ENCODE measurements at regions not wholly inside any gene's neighbourhood (a gene's known extent, or its start where the extent isn't known, plus 50 kb on each side); places are given as distances from the start of the nearest gene placed in this dataset.

DNA sequence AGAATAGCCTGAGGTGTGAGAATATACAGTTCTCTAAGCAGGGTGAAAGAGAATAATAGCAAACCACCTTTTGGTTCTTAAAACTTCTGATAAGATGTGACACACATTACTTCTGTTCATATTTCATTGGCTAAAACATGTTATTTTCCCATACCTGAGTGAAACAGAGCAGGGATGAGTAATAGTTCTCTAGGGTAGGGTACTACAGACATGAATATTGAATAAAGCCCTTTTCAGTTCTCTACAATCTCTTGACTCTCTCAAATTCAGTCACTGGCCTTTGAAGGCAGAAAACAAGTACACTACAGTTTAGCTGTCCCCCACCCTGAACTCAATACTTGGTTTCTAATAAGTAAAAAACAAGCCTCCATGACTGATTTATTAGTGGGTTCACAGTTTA is 454.1 kb upstream of the MDGA2 start:
- FAIRE-seq (no peak), DNase-seq (ENCODE audit: low read depth, low spot score) (no peak)
- Histone ChIP-seq H3K36me3 (ENCODE audit: control insufficient read depth in 2 of 2, extremely low read depth in 1 of 2, insufficient read depth in 2 of 2, low read length in 2 of 2) (no peaks in the 10 kb centered on the region), H3K4me1 (ENCODE audit: control insufficient read depth, extremely low read depth, insufficient read depth, low read length) (no peaks in the 10 kb centered on the region), H3K27me3 (ENCODE audit: control insufficient read depth, extremely low read depth, insufficient read depth, low read length) (no peaks in the 10 kb centered on the region), H2AFZ (ENCODE audit: control insufficient read depth, low read length) (no peak overlapping the region), H3K9me3 (ENCODE audit: control insufficient read depth, low read depth, low read length) (no peaks in the 10 kb centered on the region), H3K4me3 (ENCODE audit: control insufficient read depth in 2 of 3, extremely low read depth in 1 of 3, insufficient read depth in 2 of 3, low read depth in 1 of 3, low read length in 3 of 3) (no peak overlapping the region), H3K27ac (ENCODE audit: control insufficient read depth, insufficient read depth, low read length) (no peak overlapping the region), H3K9ac (ENCODE audit: control insufficient read depth, extremely low read depth, insufficient read depth, low read length) (no peak overlapping the region), H4K20me1 (ENCODE audit: control insufficient read depth, extremely low read depth, insufficient read depth, low read length) (no peaks in the 10 kb centered on the region), H3K9me1 (ENCODE audit: control insufficient read depth, extremely low read depth, insufficient read depth, low read length) (no peaks in the 10 kb centered on the region), H3K79me2 (ENCODE audit: control insufficient read depth, insufficient read depth, low read length) (no peaks in the 10 kb centered on the region), H3K4me2 (ENCODE audit: control insufficient read depth, extremely low read depth, insufficient read depth, low read depth, low read length) (no peak overlapping the region)
- TF ChIP-seq, protein P1, sequence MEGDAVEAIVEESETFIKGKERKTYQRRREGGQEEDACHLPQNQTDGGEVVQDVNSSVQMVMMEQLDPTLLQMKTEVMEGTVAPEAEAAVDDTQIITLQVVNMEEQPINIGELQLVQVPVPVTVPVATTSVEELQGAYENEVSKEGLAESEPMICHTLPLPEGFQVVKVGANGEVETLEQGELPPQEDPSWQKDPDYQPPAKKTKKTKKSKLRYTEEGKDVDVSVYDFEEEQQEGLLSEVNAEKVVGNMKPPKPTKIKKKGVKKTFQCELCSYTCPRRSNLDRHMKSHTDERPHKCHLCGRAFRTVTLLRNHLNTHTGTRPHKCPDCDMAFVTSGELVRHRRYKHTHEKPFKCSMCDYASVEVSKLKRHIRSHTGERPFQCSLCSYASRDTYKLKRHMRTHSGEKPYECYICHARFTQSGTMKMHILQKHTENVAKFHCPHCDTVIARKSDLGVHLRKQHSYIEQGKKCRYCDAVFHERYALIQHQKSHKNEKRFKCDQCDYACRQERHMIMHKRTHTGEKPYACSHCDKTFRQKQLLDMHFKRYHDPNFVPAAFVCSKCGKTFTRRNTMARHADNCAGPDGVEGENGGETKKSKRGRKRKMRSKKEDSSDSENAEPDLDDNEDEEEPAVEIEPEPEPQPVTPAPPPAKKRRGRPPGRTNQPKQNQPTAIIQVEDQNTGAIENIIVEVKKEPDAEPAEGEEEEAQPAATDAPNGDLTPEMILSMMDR (optimal IDR thresholded peaks at IDR 0.05 in 1 of 3, IDR thresholded peaks at IDR 0.05 in 1 of 3, conservative IDR thresholded peaks at IDR 0.05 in 1 of 3; ENCODE audit: extremely low read depth in 1 of 3, insufficient read depth in 2 of 3, low read length in 3 of 3): no peak
- no peak for TF ChIP-seq EZH2 (IDR thresholded peaks at IDR 0.05; ENCODE audit: low read length)
- dilution Hi-C loops (cut with MboI; ENCODE audit: extremely low pct_ligation_motif_present, low sequenced_read_pairs): no loop called here

DNA sequence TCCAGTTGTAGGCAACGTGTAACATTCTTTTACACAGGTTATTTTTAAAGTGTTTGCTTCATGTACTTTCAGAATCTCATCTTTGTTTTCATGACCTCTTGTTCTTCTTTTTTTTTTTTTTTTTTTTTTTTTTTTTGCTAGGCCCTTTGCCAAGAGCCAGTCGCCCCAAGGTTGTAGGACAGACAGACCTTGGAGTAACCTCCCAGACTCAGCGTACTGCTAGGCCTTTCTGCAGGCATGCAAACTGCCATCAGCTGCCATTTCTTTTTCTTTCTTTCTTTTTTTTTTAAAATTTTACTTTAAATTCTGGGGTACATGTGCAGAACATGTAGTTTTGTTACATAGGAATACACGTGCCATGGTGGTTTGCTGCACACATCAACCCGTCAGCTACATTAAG is 452.3 kb upstream of the MDGA2 start:
- Histone ChIP-seq H3K9ac (ENCODE audit: control insufficient read depth, extremely low read depth, insufficient read depth, low read length) (no peak overlapping the region), H4K20me1 (ENCODE audit: control insufficient read depth, extremely low read depth, insufficient read depth, low read length) (no peaks in the 10 kb centered on the region), H3K4me3 (ENCODE audit: control insufficient read depth in 2 of 3, extremely low read depth in 1 of 3, insufficient read depth in 2 of 3, low read depth in 1 of 3, low read length in 3 of 3) (no peak overlapping the region), H3K9me3 (ENCODE audit: control insufficient read depth, low read depth, low read length) (no peaks in the 10 kb centered on the region), H3K79me2 (ENCODE audit: control insufficient read depth, insufficient read depth, low read length) (no peaks in the 10 kb centered on the region), H3K27me3 (ENCODE audit: control insufficient read depth, extremely low read depth, insufficient read depth, low read length) (no peaks in the 10 kb centered on the region), H3K4me2 (ENCODE audit: control insufficient read depth, extremely low read depth, insufficient read depth, low read depth, low read length) (no peak overlapping the region), H3K4me1 (ENCODE audit: control insufficient read depth, extremely low read depth, insufficient read depth, low read length) (no peaks in the 10 kb centered on the region), H3K9me1 (ENCODE audit: control insufficient read depth, extremely low read depth, insufficient read depth, low read length) (no peaks in the 10 kb centered on the region), H3K27ac (ENCODE audit: control insufficient read depth, insufficient read depth, low read length) (no peak overlapping the region), H2AFZ (ENCODE audit: control insufficient read depth, low read length) (no peak overlapping the region), H3K36me3 (ENCODE audit: control insufficient read depth in 2 of 2, extremely low read depth in 1 of 2, insufficient read depth in 2 of 2, low read length in 2 of 2) (no peaks in the 10 kb centered on the region)
- DNase-seq (ENCODE audit: low read depth, low spot score): no peak
- no peak for FAIRE-seq
- TF ChIP-seq, protein P1 (optimal IDR thresholded peaks at IDR 0.05 in 1 of 3, IDR thresholded peaks at IDR 0.05 in 1 of 3, conservative IDR thresholded peaks at IDR 0.05 in 1 of 3; ENCODE audit: extremely low read depth in 1 of 3, insufficient read depth in 2 of 3, low read length in 3 of 3): no peak
- TF ChIP-seq EZH2 (IDR thresholded peaks at IDR 0.05; ENCODE audit: low read length): no peak
- dilution Hi-C loops (cut with MboI; ENCODE audit: extremely low pct_ligation_motif_present, low sequenced_read_pairs): no loop called here
